Liver (tissue), 8 donors: ENCODE measurements at regions not wholly inside any gene's neighbourhood (a gene's known extent, or its start where the extent isn't known, plus 50 kb on each side); places are given as distances from the start of the nearest gene placed in this dataset.

Experiments
- DNase-seq: peaks from one replicate; pipeline ENCODE4 v3.0.0-alpha.2; 2017; ENCODE audit warnings: low spot score
- H3K27ac ChIP-seq, 2 donors: one replicate each; pipeline ENCODE4 v1.7.0; 2013; ENCODE audit warnings: inconsistent platforms in 2 of 2, low read length in 2 of 2, control low read depth in 1 of 2, low read depth in 1 of 2, mild to moderate bottlenecking in 1 of 2
- H3K27me3 ChIP-seq, 4 donors: one replicate each; pipeline versions ENCODE4 v1.6.1 to v1.7.0; 2013; ENCODE audit warnings: low read length in 3 of 4, inconsistent platforms in 1 of 4, mild to moderate bottlenecking in 1 of 4, moderate library complexity in 1 of 4; ENCODE audit not compliant: control insufficient read depth in 4 of 4, insufficient read depth in 4 of 4
- H3K36me3 ChIP-seq, 4 donors: one replicate each; pipeline versions ENCODE4 v1.6.1 to v1.7.0; 2013; ENCODE audit warnings: low read length in 3 of 4, mild to moderate bottlenecking in 3 of 4, low read depth in 1 of 4, moderate library complexity in 1 of 4; ENCODE audit not compliant: control insufficient read depth in 4 of 4, insufficient read depth in 3 of 4
- H3K4me1 ChIP-seq, 4 donors: one replicate each; pipeline versions ENCODE4 v1.6.1 to v1.7.0; 2013; ENCODE audit warnings: low read length in 3 of 4, mild to moderate bottlenecking in 3 of 4, moderate library complexity in 1 of 4; ENCODE audit not compliant: control insufficient read depth in 4 of 4, insufficient read depth in 4 of 4
- H3K4me3 ChIP-seq, 3 donors: one replicate each; pipeline versions ENCODE4 v1.6.1 to v1.7.0; 2013; ENCODE audit warnings: low read length in 3 of 3, control low read depth in 1 of 3, low read depth in 1 of 3, mild to moderate bottlenecking in 1 of 3
- H3K9ac ChIP-seq, 2 donors: one replicate each; pipeline ENCODE4 v1.7.0; 2013; ENCODE audit warnings: low read length in 2 of 2, mild to moderate bottlenecking in 2 of 2, moderate library complexity in 2 of 2, control low read depth in 1 of 2, low read depth in 1 of 2
- H3K9me3 ChIP-seq, 4 donors: one replicate each; pipeline versions ENCODE4 v1.6.1 to v1.7.0; 2013; ENCODE audit warnings: low read length in 3 of 4; ENCODE audit not compliant: control insufficient read depth in 4 of 4
- CTCF ChIP-seq: fragments of 150-350 bp; IDR thresholded peaks from 2 replicates; pipeline ENCODE4 v1.5.1; 2017; ENCODE audit warnings: improper control_type of control experiment, low read depth, low read length; ENCODE audit not compliant: missing input control
- EGR1 ChIP-seq, 2 donors: IDR thresholded peaks; 2 replicates each; pipeline ENCODE4 v1.6.1; 2016 to 2018; ENCODE audit warnings: antibody characterized with exemption in 2 of 2, low read depth in 2 of 2
- FOXA1 ChIP-seq: IDR thresholded peaks from 2 replicates; pipeline ENCODE4 v1.6.1; 2016; ENCODE audit warnings: antibody characterized with exemption
- FOXA2 ChIP-seq: IDR thresholded peaks from 2 replicates; pipeline ENCODE4 v1.6.1; 2016; ENCODE audit warnings: antibody characterized with exemption
- GABPA ChIP-seq, 2 donors: IDR thresholded peaks in 1 of 2; conservative IDR thresholded peaks in 1 of 2; 2 replicates each; pipeline ENCODE4 v1.6.1; 2016; ENCODE audit warnings: antibody characterized with exemption in 2 of 2, mild to moderate bottlenecking in 1 of 2, moderate library complexity in 1 of 2
- HNF4A ChIP-seq, 2 donors: conservative IDR thresholded peaks; 2 replicates each; pipeline ENCODE4 v1.6.1; 2016; ENCODE audit warnings: antibody characterized with exemption in 2 of 2, mild to moderate bottlenecking in 2 of 2
- HNF4G ChIP-seq: IDR thresholded peaks from 2 replicates; pipeline ENCODE4 v1.6.1; 2016; ENCODE audit warnings: antibody characterized with exemption
- JUND ChIP-seq, 2 donors: IDR thresholded peaks; 2 replicates each; pipeline ENCODE4 v1.6.1; 2016; ENCODE audit warnings: antibody characterized with exemption in 2 of 2
- MAX ChIP-seq: IDR thresholded peaks from 2 replicates; pipeline ENCODE4 v1.6.1; 2016; ENCODE audit warnings: antibody characterized with exemption
- NR2F2 ChIP-seq: IDR thresholded peaks from 2 replicates; pipeline ENCODE4 v1.6.1; 2016; ENCODE audit warnings: antibody characterized with exemption
- RAD21 ChIP-seq, 2 donors: IDR thresholded peaks; 2 replicates each; pipeline ENCODE4 v1.6.1; 2016; ENCODE audit warnings: antibody characterized with exemption in 2 of 2, mild to moderate bottlenecking in 2 of 2
- REST ChIP-seq: IDR thresholded peaks from 2 replicates; pipeline ENCODE4 v1.6.1; 2016; ENCODE audit warnings: antibody characterized with exemption, mild to moderate bottlenecking
- RXRA ChIP-seq, 2 donors: IDR thresholded peaks; 2 replicates each; pipeline ENCODE4 v1.6.1; 2017 to 2018; ENCODE audit warnings: antibody characterized with exemption in 2 of 2, mild to moderate bottlenecking in 1 of 2
- SP1 ChIP-seq: IDR thresholded peaks from 2 replicates; pipeline ENCODE4 v1.6.1; 2018; ENCODE audit warnings: antibody characterized with exemption, mild to moderate bottlenecking
- YY1 ChIP-seq: IDR thresholded peaks from 2 replicates; pipeline ENCODE4 v1.6.1; 2016; ENCODE audit warnings: antibody characterized with exemption, mild to moderate bottlenecking
- ZBTB33 ChIP-seq: IDR thresholded peaks from 2 replicates; pipeline ENCODE4 v1.6.1; 2016; ENCODE audit warnings: antibody characterized with exemption
- WGBS: extraction: QIAGEN DNeasy Blood & Tissue Kit; methylation state at CpG from one replicate; pipeline ENCODE4 v1.1.7; 2013; 5-methylcytosine and 5-hydroxymethylcytosine counted together
- donor health status: healthy.
- donor health status: healthy.
- donor health status: healthy.
- donor health status: healthy.
- donor health status: healthy.

- no peak for TF ChIP-seq RXRA (IDR thresholded peaks at IDR 0.05)
- no peak for TF ChIP-seq CTCF
- TF ChIP-seq HNF4G: no peak
- TF ChIP-seq MAX: no peak
- no peak for TF ChIP-seq RAD21 (IDR thresholded peaks at IDR 0.05)
- TF ChIP-seq GABPA (IDR thresholded peaks at IDR 0.05 in 1 of 2, conservative IDR thresholded peaks at IDR 0.05 in 1 of 2): no peak
- no peak for TF ChIP-seq JUND (IDR thresholded peaks at IDR 0.05)
- TF ChIP-seq HNF4A (conservative IDR thresholded peaks at IDR 0.05): no peak
- TF ChIP-seq REST: no peak
- Histone ChIP-seq H3K27me3 (peaks cover 0 to 3% (median 0%) of the 10 kb centered on the region in 4 donors), H3K36me3 (no peaks in the 10 kb centered on the region), H3K4me1 (peaks cover 0 to 1% (median 0%) of the 10 kb centered on the region in 4 donors), H3K9ac (no peak overlapping the region), H3K27ac (no peak overlapping the region), H3K4me3 (no peak overlapping the region), H3K9me3 (no peaks in the 10 kb centered on the region)
- 86% methylated on average over 3 of the region's 3 CpGs for WGBS
- DNase-seq: no peak
These were observed 323.9 kb downstream of the MZT1 start for GRCh38 chr13:72403396-72404010.

GRCh38 chr13:72400856-72401255 is 326.6 kb downstream of the MZT1 start:
- H3K4me3 ChIP-seq: no peak overlapping the region
- no peak overlapping the region for H3K9ac ChIP-seq
- peaks cover 0 to 3% (median 0%) of the 10 kb centered on the region in 4 donors for H3K27me3 ChIP-seq
- TF ChIP-seq FOXA1 (no peak), NR2F2 (no peak), ZBTB33 (no peak), RXRA (IDR thresholded peaks at IDR 0.05) (no peak), YY1 (no peak), EGR1 (IDR thresholded peaks at IDR 0.05; ENCODE audit: low read depth in 2 of 2) (no peak), FOXA2 (no peak), SP1 (no peak), HNF4G (no peak), MAX (no peak), REST (no peak), JUND (IDR thresholded peaks at IDR 0.05) (no peak)
- no peaks in the 10 kb centered on the region for H3K9me3 ChIP-seq
- H3K4me1 ChIP-seq: peaks cover 0 to 1% (median 0%) of the 10 kb centered on the region in 4 donors
- H3K27ac ChIP-seq: no peak overlapping the region
- WGBS: 91% methylated on average over 3 of the region's 3 CpGs
- no peaks in the 10 kb centered on the region for H3K36me3 ChIP-seq
- no peak for DNase-seq
